NCI-H2081 (cell line): ENCODE measurements at regions not wholly inside any gene's neighbourhood (a gene's known extent, or its start where the extent isn't known, plus 50 kb on each side); places are given as distances from the start of the nearest gene placed in this dataset.
A peak's percentile ranks its signal among the peaks of the same experiment; 100 is the strongest.

Experiments used
- DNase-seq, 2 experiments: peaks; one replicate each; lab custom pipeline; 2025; lab: John Stamatoyannopoulos, UW

DNA sequence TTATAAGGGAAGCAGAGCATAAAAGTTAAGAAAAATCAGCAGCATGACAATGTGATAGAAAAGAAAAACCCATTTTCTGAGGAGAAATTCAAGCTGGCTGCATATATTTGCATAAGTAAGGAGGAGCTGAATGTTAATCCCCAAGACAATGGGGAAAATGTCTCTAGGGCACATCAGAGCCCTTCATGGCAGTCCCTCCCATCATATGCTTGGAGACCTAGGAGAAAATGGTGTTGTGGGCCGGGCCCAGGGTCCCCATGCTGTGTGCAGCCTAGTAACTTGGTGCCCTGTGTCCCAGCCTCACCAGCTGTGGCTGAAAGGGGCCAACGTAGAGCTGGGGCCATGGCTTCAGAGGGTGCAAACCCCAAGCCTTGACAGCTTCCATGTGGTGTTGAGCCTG, 100.6 kb upstream of the PLPPR4 start:
- no peak for DNase-seq

DNA sequence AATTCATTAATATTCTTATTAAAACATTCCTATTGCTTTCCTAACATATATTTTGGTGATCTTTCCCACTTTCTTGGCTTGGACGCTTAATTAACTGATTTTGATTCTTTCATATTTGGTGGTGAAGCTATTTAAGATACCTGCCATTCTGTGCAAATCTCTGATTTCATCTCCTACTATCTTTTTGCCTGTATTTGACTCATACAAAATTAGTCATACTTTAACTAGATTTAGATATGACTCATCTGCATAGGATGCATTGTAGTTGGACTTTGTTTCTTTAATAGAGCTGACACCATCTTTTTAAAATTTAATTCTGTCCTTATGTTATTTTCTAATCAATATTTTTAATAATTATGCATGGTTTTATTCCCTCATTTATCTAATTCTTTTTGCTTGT, 93.8 kb upstream of the PLPPR4 start:
- no peak for DNase-seq

DNA sequence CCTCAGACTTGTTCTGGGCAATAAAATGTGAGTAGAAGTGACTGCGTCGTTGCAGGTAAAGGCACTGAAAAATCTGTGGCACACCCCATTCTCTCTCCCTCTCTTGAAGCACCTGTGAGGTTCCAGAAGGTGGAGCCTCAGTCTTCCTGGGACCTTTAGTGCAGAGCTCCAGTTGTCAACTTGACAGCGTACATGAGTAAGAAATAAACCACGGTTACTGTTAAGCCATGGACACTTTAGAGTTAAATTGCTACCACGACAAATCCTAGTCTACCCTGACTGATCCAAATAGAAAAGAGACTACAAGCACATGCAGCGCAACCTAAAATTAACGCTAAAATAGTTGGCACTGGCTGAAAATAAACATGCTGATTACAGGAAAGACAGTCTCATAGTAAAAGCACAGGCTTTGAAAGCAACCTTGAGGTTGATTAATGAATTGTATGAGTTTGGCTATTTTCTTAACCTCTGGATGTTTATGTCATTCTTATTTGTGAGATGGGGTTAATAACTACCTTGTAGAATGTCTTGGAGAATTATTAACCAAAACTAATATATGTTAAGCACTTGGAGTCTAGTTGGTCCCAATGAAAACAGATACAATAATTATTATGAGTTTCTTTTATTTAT, 93.0 kb upstream of the PLPPR4 start:
- DNase-seq = peak in 1 of 2 experiments; percentile 21

DNA sequence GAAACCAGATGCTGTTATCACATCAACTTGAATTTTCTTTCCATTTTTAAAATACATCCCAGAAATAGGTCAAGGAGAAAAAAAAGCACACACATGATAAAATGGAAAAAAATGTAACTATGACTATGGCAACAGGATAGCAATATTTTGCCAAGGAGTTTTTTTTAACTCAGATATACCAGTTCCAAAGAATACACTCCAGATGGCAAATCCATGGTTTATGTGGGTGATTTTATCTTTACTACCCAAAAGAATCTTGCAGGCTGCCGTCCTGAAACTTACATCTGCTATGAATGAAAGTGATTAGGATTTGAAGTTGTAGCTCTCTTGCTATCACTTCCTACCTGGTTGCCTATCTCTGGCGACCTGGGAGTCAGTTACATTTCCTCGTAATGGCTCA, 91.0 kb upstream of the PLPPR4 start:
- DNase-seq = no peak

DNA sequence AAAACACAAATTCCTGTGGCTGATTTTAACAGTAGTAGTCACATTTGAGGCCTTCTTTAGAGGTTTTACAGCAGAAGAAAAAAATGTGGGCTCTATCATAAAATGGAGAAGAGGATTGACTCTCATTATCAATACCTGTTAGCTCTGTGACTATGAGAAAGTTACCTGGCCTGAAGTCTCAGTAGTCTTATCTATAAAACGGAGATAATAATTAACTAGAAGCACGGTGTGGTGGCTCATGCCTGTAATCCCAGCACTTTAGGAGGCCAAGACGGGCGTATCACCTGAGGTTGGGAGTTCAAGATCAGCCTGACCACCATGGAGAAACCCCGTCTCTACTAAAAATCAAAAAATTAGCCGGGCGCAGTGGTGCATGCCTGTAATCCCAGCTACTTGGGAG, 90.4 kb upstream of the PLPPR4 start:
- no peak for DNase-seq

DNA sequence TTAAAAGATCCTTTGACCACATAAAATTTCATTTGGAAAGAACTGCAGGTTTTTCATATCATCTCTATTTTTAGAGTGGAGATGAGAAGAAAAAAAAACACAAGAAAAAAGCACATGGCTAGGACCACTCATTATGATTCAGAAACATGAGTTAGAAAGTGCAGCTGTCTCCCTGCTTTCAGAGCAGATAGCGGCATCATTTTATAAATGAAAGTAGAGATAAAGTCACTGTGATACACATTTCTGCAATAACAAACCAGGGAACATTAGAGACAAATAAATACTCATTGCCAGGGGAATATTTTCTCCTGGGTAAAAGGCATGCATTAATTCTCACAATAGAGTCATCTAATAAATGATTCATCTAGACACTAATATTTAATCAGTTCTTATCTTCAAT, 87.5 kb upstream of the PLPPR4 start:
- no peak for DNase-seq

DNA sequence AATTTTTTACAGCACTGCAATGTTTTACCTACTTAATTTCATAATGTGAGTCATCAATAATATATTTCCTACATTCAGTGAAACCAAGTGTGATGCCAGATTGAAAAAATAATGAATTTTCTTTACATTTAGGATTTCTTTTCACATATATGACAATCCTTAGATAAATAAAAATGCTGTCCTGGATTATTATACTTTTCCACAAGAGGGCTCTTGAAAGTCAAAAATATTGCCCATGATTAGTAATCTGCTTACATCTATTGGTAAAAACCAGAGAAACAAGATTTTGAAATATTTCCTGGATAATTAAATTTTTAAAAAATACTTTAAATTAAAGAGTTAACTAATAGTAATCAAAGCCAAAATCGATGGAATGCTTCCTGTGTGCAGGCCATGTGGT, 86.8 kb upstream of the PLPPR4 start:
- DNase-seq = no peak

DNA sequence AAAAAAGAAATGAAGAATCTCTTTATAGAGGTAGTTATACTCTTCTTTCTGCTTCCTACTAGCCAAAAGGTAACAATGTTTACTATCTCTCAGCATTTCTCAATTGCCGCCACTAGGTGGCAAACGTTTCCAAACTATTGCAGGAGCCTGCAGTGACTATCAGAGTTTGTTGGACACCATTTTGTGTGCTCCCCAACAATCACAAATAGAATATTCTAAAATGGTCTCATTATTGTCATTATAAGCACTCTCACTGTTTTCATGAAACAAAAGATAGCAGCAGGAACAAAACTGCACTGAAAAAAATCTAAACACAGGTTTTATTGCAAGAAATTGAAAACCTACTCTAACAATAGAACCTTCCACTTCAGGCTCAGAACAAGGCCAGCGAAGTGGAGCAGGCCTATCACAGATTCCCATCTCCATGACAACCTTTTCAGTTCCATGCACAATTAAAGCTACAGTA, 83.9 kb upstream of the PLPPR4 start:
- DNase-seq = peak; percentile 70 to 87

DNA sequence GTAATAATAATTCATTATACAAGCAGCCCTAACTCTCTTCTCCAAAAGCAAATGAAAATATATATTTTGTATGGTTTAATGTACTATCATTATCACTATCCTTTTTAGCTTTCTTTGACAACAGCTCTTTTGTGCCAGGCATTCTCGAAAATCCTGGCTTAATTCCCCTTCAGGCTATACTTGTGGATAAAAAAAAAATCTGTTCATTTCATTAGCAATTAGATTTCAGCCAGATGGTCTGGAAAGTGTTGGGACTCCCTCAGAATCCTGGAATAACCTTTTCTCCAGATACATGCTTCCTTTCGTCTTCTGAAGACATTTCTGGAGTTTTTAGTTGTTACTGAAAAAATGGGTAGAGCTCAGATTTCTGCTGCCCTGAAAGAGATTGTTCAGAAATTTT, 83.4 kb upstream of the PLPPR4 start:
- no peak for DNase-seq

DNA sequence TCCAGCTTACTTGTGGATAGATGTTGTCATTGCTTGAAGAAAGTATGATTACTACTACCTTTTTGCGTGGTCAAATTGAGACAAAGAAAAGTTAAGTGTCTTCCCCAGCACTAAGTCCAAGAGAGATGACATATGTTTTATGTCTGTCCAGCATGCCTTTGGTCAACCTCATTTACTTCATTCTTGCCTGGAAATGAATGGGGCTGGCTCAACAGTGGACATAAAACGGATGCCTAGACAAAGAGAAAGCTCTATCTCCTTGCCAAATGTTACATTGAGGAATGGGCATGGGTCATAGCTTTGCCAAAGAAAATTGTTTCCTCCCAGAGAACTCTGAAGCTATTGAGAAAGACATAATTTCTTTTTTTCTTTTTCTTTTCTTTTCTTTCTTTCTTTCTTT, 82.4 kb upstream of the PLPPR4 start:
- no peak for DNase-seq

DNA sequence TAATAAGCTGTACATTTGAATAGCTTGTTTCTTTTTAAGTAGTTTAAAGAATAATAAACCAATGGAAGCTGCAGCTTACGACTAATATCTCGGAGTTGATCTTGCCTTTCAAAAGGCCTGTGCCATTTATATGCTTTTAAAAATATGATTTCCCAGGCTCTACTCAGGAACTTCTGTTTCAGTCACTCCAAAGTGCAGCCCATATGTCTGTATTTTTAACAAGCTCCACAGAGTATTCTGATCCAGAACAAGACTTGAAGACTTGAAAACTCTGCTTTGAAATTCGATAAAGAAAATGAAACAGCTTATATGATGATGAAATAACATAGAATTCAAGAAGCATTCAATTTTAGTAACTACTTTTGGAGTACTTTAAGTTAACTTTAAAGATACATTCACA, 79.1 kb upstream of the PLPPR4 start:
- no peak for DNase-seq

DNA sequence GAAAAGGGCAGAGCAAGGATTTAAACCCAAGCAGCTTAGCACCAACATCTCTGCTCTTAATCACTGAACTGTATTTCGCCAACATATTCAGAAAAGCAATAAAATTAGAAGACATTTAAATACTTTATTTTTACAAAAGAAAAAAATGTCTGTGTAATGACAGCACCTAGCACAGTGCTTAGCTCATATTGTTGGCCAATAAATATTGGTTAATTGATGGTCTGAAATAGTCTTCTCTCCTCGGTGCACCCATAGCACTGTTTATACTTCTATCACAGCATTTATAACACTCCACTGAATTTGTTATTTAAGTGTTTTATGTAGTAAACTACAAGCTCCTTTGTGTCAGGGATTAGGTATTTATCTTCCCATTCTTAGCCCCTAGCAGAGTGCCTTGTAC, 70.9 kb upstream of the PLPPR4 start:
- no peak for DNase-seq

DNA sequence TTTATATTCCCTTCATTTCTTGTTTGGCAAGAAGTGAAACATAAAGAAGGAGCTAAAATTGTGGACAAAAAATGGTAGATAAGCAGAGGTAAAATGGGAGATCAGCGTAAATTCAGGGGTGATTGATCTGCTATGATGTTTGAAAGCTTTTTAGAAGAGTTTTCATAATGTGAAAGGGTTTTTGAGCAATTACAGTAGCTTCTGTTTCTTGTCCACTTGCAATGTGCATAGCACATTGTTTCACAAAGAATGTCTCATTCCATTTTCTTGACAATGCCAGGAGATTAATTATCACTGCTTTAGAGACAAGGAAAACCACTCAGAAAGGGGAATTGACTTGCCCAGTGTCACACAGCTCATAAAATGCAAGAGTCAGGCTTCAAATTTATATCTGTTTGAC, 65.9 kb upstream of the PLPPR4 start:
- DNase-seq = no peak

DNA sequence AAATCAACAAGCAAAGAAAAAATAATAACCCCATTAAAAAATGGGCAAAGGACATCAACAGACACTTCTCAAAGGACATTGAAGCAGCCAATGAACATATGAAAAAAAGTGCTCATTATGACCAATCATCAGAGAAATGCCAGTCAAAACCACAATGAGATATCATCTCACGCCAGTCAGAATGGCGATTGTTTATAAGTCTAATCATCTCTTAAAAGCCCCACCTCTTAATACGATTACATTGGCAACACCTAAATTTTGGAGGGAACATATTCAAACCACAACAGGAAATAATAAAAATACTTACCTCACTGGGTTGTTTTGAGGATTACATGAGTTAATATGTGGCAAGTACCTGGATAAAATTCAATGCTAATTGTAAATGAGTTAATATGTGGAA, 57.1 kb upstream of the PLPPR4 start:
- no peak for DNase-seq
